ENCODE measurements at regions not wholly inside any gene's neighbourhood (a gene's known extent, or its start where the extent isn't known, plus 50 kb on each side); places are given as distances from the start of the nearest gene placed in this dataset.

DNA sequence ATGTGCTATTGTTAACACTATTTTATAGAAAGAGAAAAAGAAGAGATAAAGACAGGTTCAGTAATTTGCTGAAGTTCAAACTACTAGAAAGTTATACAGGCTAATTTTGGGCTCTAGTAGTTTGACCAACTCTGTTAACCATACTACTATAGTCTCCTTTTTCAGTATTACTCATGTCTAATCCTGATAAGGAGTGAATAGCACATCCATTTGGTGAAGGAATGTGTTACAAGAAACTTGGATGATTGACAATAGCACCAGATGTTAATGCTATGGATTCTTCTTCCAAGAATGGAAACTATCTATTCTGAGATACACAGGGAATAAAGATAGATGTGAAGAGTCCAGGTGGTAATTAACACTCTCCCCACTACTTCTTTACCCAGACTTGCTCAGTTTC lies 677.3 kb downstream of the PRELID2 start:
- no peak for ATAC-seq
- TF ChIP-seq ISL1 (CRISPR knock-in tag; IDR thresholded peaks at IDR 0.05) (no peak), SNAI2 (CRISPR knock-in tag; IDR thresholded peaks at IDR 0.05) (no peak), ZNF70 (CRISPR knock-in tag; IDR thresholded peaks at IDR 0.05) (no peak), PPARA (CRISPR knock-in tag; IDR thresholded peaks at IDR 0.05; ENCODE audit: borderline replicate concordance) (no peak), ZFP30 (CRISPR knock-in tag; IDR thresholded peaks at IDR 0.05) (no peak), RARB (CRISPR knock-in tag; IDR thresholded peaks at IDR 0.05) (no peak), ZNF8 (CRISPR knock-in tag; IDR thresholded peaks at IDR 0.05) (no peak), TCF4 (CRISPR knock-in tag; IDR thresholded peaks at IDR 0.05; ENCODE audit: borderline replicate concordance) (no peak), GLIS3 (CRISPR knock-in tag; IDR thresholded peaks at IDR 0.05) (no peak), OSR1 (CRISPR knock-in tag; IDR thresholded peaks at IDR 0.05) (no peak), ARNTL (CRISPR knock-in tag; IDR thresholded peaks at IDR 0.05; ENCODE audit: borderline replicate concordance, low read depth) (no peak)
- TF ChIP-seq, protein P1, sequence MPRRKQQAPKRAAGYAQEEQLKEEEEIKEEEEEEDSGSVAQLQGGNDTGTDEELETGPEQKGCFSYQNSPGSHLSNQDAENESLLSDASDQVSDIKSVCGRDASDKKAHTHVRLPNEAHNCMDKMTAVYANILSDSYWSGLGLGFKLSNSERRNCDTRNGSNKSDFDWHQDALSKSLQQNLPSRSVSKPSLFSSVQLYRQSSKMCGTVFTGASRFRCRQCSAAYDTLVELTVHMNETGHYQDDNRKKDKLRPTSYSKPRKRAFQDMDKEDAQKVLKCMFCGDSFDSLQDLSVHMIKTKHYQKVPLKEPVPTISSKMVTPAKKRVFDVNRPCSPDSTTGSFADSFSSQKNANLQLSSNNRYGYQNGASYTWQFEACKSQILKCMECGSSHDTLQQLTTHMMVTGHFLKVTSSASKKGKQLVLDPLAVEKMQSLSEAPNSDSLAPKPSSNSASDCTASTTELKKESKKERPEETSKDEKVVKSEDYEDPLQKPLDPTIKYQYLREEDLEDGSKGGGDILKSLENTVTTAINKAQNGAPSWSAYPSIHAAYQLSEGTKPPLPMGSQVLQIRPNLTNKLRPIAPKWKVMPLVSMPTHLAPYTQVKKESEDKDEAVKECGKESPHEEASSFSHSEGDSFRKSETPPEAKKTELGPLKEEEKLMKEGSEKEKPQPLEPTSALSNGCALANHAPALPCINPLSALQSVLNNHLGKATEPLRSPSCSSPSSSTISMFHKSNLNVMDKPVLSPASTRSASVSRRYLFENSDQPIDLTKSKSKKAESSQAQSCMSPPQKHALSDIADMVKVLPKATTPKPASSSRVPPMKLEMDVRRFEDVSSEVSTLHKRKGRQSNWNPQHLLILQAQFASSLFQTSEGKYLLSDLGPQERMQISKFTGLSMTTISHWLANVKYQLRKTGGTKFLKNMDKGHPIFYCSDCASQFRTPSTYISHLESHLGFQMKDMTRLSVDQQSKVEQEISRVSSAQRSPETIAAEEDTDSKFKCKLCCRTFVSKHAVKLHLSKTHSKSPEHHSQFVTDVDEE (CRISPR knock-in tag; IDR thresholded peaks at IDR 0.05), result no peak

DNA sequence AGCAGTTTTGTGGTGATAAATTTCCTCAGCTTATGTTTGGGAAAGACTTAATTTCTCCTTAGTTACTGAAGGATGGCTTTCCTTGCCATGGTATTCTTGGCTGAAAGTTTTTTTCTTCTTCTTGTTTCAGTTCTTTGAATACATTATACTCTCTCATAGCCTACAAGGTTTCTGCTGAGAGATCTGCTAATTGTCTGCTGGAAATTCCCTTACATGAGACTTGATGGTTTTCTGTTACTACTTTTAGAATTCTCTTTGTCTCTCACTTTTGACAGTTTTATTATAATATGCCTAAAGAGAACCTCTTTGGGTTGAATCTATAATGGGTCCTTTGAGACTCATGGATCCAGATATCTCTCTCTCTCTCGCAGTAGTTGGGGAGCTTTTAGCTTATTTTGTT lies 693.6 kb downstream of the PRELID2 start:
- ATAC-seq, result no peak
- TF ChIP-seq ISL1 (CRISPR knock-in tag; IDR thresholded peaks at IDR 0.05), result no peak
- TF ChIP-seq CSDC2 (CRISPR knock-in tag; IDR thresholded peaks at IDR 0.05), result no peak
- TF ChIP-seq, protein P2, sequence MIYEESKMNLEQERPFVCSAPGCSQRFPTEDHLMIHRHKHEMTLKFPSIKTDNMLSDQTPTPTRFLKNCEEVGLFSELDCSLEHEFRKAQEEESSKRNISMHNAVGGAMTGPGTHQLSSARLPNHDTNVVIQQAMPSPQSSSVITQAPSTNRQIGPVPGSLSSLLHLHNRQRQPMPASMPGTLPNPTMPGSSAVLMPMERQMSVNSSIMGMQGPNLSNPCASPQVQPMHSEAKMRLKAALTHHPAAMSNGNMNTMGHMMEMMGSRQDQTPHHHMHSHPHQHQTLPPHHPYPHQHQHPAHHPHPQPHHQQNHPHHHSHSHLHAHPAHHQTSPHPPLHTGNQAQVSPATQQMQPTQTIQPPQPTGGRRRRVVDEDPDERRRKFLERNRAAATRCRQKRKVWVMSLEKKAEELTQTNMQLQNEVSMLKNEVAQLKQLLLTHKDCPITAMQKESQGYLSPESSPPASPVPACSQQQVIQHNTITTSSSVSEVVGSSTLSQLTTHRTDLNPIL (CRISPR knock-in tag; IDR thresholded peaks at IDR 0.05; ENCODE audit: low read depth), result no peak
- TF ChIP-seq, protein P3, sequence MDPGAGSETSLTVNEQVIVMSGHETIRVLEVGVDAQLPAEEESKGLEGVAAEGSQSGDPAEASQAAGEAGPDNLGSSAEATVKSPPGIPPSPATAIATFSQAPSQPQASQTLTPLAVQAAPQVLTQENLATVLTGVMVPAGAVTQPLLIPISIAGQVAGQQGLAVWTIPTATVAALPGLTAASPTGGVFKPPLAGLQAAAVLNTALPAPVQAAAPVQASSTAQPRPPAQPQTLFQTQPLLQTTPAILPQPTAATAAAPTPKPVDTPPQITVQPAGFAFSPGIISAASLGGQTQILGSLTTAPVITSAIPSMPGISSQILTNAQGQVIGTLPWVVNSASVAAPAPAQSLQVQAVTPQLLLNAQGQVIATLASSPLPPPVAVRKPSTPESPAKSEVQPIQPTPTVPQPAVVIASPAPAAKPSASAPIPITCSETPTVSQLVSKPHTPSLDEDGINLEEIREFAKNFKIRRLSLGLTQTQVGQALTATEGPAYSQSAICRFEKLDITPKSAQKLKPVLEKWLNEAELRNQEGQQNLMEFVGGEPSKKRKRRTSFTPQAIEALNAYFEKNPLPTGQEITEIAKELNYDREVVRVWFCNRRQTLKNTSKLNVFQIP (CRISPR knock-in tag; IDR thresholded peaks at IDR 0.05; ENCODE audit: borderline replicate concordance, low read depth), result no peak
- TF ChIP-seq GLIS3 (CRISPR knock-in tag; IDR thresholded peaks at IDR 0.05), result no peak
- TF ChIP-seq OSR1 (CRISPR knock-in tag; IDR thresholded peaks at IDR 0.05), result no peak
- no peak for TF ChIP-seq ZNF8 (CRISPR knock-in tag; IDR thresholded peaks at IDR 0.05)
- TF ChIP-seq SNAI2 (CRISPR knock-in tag; IDR thresholded peaks at IDR 0.05), result no peak
- no peak for TF ChIP-seq TCF4 (CRISPR knock-in tag; IDR thresholded peaks at IDR 0.05; ENCODE audit: borderline replicate concordance)
- TF ChIP-seq, protein P4, sequence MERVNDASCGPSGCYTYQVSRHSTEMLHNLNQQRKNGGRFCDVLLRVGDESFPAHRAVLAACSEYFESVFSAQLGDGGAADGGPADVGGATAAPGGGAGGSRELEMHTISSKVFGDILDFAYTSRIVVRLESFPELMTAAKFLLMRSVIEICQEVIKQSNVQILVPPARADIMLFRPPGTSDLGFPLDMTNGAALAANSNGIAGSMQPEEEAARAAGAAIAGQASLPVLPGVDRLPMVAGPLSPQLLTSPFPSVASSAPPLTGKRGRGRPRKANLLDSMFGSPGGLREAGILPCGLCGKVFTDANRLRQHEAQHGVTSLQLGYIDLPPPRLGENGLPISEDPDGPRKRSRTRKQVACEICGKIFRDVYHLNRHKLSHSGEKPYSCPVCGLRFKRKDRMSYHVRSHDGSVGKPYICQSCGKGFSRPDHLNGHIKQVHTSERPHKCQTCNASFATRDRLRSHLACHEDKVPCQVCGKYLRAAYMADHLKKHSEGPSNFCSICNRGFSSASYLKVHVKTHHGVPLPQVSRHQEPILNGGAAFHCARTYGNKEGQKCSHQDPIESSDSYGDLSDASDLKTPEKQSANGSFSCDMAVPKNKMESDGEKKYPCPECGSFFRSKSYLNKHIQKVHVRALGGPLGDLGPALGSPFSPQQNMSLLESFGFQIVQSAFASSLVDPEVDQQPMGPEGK (CRISPR knock-in tag; IDR thresholded peaks at IDR 0.05; ENCODE audit: borderline replicate concordance), result no peak
- TF ChIP-seq PPARA (CRISPR knock-in tag; IDR thresholded peaks at IDR 0.05; ENCODE audit: borderline replicate concordance), result no peak

DNA sequence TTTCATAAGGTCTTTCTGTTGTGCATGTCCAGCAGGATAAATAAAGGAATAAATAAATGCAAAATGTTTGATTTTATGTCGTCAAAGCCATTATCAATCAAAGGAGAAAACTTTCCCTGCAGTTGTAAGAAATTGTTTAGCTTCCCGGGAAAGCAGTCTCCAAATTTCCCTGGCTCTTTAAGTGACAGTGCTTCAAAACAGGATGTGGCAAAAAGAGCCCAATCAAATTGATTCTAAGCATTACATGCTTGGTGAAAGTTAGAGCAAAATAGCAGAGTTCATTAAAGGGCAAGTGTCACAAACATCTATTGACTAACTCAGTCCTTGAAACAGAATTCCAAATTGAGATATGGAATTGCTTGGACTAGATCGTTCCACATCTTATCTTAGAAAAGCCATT lies 704.1 kb downstream of the PRELID2 start:
- no peak for ATAC-seq
- TF ChIP-seq, protein P4 (CRISPR knock-in tag; IDR thresholded peaks at IDR 0.05; ENCODE audit: borderline replicate concordance), result no peak
- TF ChIP-seq BACH2 (CRISPR knock-in tag; IDR thresholded peaks at IDR 0.05; ENCODE audit: borderline replicate concordance) (no peak), TOX (CRISPR knock-in tag; IDR thresholded peaks at IDR 0.05; ENCODE audit: borderline replicate concordance) (no peak), ISL1 (CRISPR knock-in tag; IDR thresholded peaks at IDR 0.05) (no peak), ZFP30 (CRISPR knock-in tag; IDR thresholded peaks at IDR 0.05) (no peak), RARB (CRISPR knock-in tag; IDR thresholded peaks at IDR 0.05) (no peak), ZNF70 (CRISPR knock-in tag; IDR thresholded peaks at IDR 0.05) (no peak), TCF4 (CRISPR knock-in tag; IDR thresholded peaks at IDR 0.05; ENCODE audit: borderline replicate concordance) (no peak), ZC3H10 (CRISPR knock-in tag; IDR thresholded peaks at IDR 0.05) (no peak)
- TF ChIP-seq, protein P2 (CRISPR knock-in tag; IDR thresholded peaks at IDR 0.05; ENCODE audit: low read depth), result no peak
- TF ChIP-seq, protein P3 (CRISPR knock-in tag; IDR thresholded peaks at IDR 0.05; ENCODE audit: borderline replicate concordance, low read depth), result no peak
